Liver (tissue), 3 donors: ENCODE measurements at regions not wholly inside any gene's neighbourhood (a gene's known extent, or its start where the extent isn't known, plus 50 kb on each side); places are given as distances from the start of the nearest gene placed in this dataset.

ENCODE experiments used
- ATF3 ChIP-seq: IDR thresholded peaks from 2 replicates; pipeline ENCODE4 v1.6.1; 2016; ENCODE audit warnings: antibody characterized with exemption
- CTCF ChIP-seq: fragments of 150-350 bp; IDR thresholded peaks from 2 replicates; pipeline ENCODE4 v1.5.1; 2017; ENCODE audit warnings: improper control_type of control experiment, low read depth, low read length; ENCODE audit not compliant: missing input control
- FOXA1 ChIP-seq: IDR thresholded peaks from 2 replicates; pipeline ENCODE4 v1.6.1; 2016; ENCODE audit warnings: antibody characterized with exemption
- GABPA ChIP-seq, 2 donors: IDR thresholded peaks in 1 of 2; conservative IDR thresholded peaks in 1 of 2; 2 replicates each; pipeline ENCODE4 v1.6.1; 2016; ENCODE audit warnings: antibody characterized with exemption in 2 of 2, mild to moderate bottlenecking in 1 of 2, moderate library complexity in 1 of 2
- RAD21 ChIP-seq, 2 donors: IDR thresholded peaks; 2 replicates each; pipeline ENCODE4 v1.6.1; 2016; ENCODE audit warnings: antibody characterized with exemption in 2 of 2, mild to moderate bottlenecking in 2 of 2
- TAF1 ChIP-seq: conservative IDR thresholded peaks from 2 replicates; pipeline ENCODE4 v1.6.1; 2016; ENCODE audit warnings: antibody characterized with exemption, mild to moderate bottlenecking
- YY1 ChIP-seq: IDR thresholded peaks from 2 replicates; pipeline ENCODE4 v1.6.1; 2016; ENCODE audit warnings: antibody characterized with exemption, mild to moderate bottlenecking
- donor health status: healthy.
- donor health status: healthy.

GRCh38 chr16:79901522-79901921, 301.0 kb upstream of the MAF start:
- TF ChIP-seq ATF3 (no peak), FOXA1 (no peak), CTCF (no peak), TAF1 (no peak), RAD21 (IDR thresholded peaks at IDR 0.05) (no peak), YY1 (no peak), GABPA (IDR thresholded peaks at IDR 0.05 in 1 of 2, conservative IDR thresholded peaks at IDR 0.05 in 1 of 2) (no peak)
